ENCODE measurements at regions not wholly inside any gene's neighbourhood (a gene's known extent, or its start where the extent isn't known, plus 50 kb on each side); places are given as distances from the start of the nearest gene placed in this dataset.

- WGBS (ENCODE audit: insufficient coverage, low coverage, missing lambda C conversion rate), result 0% methylated on average over 3 of the region's 3 CpGs
- no peaks in the 10 kb centered on the region for H3K36me3 ChIP-seq (ENCODE audit: control insufficient read depth, insufficient read depth, low read length)
- no peaks in the 10 kb centered on the region for H4K20me1 ChIP-seq (replicated peaks; ENCODE audit: control insufficient read depth, insufficient read depth, low read length)
- FAIRE-seq, result no peak
- ATAC-seq, result no peak
- H3K4me3 ChIP-seq, result no peak overlapping the region
- no peaks in the 10 kb centered on the region for H3K4me1 ChIP-seq (replicated peaks in 1 of 2; ENCODE audit: control insufficient read depth in 2 of 2, insufficient read depth in 2 of 2, low read length in 2 of 2)
- no peak overlapping the region for H3K9ac ChIP-seq (ENCODE audit: insufficient read depth in 1 of 2, low read depth in 2 of 2, low read length in 2 of 2)
- intact Hi-C loops (cut with micrococcal nuclease), result no loop called here
- no peak overlapping the region for H2AFZ ChIP-seq (ENCODE audit: low read depth, low read length)
- TF ChIP-seq RAD51 (IDR thresholded peaks at IDR 0.05; ENCODE audit: borderline replicate concordance, low read depth), result peak; percentile 70
- TF ChIP-seq CBFA2T2 (conservative IDR thresholded peaks at IDR 0.05), result 0 out of 2 replicates have a peak, but pooled peaks have one; percentile 25
- no peak for TF ChIP-seq POLR2H (tag; IDR thresholded peaks at IDR 0.05; ENCODE audit: low read depth)
- no peak for TF ChIP-seq THAP12 (CRISPR knock-in tag; IDR thresholded peaks at IDR 0.05)
- TF ChIP-seq TFE3 (CRISPR knock-in tag; IDR thresholded peaks at IDR 0.05), result peak; percentile 95
- peak; percentile 51; the same call in 1 of the 2 replicates for TF ChIP-seq TOE1 (IDR thresholded peaks at IDR 0.05; ENCODE audit: borderline replicate concordance)
- no peak for TF ChIP-seq TOE1 (CRISPR knock-in tag; IDR thresholded peaks at IDR 0.05; ENCODE audit: borderline replicate concordance, low read depth)
- ChIA-PET CTCF (ENCODE audit: low intra/inter-chr PET ratio) (no interaction called here), POLR2A (interaction anchor here (0.6 to 1.2 kb wide), 3 partner anchors 9 to 15 kb away, joined by 3 to 4 read pairs (median 4); no protein-coding TSS in a partner anchor)
- H3K4me2 ChIP-seq (ENCODE audit: insufficient read depth, low read length), result no peak overlapping the region
- H3K27me3 ChIP-seq (ENCODE audit: control insufficient read depth in 2 of 2, insufficient read depth in 2 of 2, low read length in 2 of 2), result no peaks in the 10 kb centered on the region
- H3K9me1 ChIP-seq (ENCODE audit: control insufficient read depth, insufficient read depth, low read length), result no peaks in the 10 kb centered on the region
- in situ Hi-C loops (cut with MboI), result no loop called here
- no peaks in the 10 kb centered on the region for H3K9me3 ChIP-seq (replicated peaks; ENCODE audit: control insufficient read depth, insufficient read depth, low read depth, low read length)
- DNase-seq (ENCODE audit: extremely low read depth in 1 of 4, low spot score in 3 of 4), result no peak
- H3K27ac ChIP-seq (ENCODE audit: extremely low read depth, low read depth, low read length), result no peak overlapping the region
- H3K79me2 ChIP-seq (ENCODE audit: control insufficient read depth, insufficient read depth, low read length), result no peaks in the 10 kb centered on the region
- no TSS peak for BruUV-seq (replicated peaks)
Measured at GRCh38 chr7:111640416-111640815, 78.1 kb upstream of the IMMP2L start.
